ENCODE measurements at regions not wholly inside any gene's neighbourhood (a gene's known extent, or its start where the extent isn't known, plus 50 kb on each side); places are given as distances from the start of the nearest gene placed in this dataset.

DNA sequence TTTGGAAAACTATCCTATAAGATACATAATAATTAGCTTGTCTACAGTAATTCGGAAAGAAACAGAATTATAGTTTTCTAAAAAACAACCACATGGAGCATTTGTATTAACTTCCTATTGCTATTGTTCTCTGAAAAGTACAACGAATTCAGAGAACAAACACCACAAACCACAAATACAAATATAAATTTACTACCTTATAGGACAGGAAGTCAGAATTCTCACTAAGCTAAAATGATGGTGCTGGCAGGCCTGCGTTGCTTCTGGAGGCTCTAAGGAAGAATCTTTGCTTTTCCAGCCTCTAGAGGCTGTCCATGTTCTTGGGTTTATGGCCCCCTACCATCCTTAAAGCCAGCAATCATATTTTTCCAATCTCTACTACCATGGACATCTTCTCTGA lies 173.6 kb upstream of the TCF21 start:
- ATAC-seq (ENCODE audit: insufficient read depth, low read depth) = no peak
- Histone ChIP-seq H3K36me3 (ENCODE audit: insufficient read depth, low read length) (no peaks in the 10 kb centered on the region), H3K4me2 (ENCODE audit: insufficient read depth, low read length) (no peak overlapping the region)

DNA sequence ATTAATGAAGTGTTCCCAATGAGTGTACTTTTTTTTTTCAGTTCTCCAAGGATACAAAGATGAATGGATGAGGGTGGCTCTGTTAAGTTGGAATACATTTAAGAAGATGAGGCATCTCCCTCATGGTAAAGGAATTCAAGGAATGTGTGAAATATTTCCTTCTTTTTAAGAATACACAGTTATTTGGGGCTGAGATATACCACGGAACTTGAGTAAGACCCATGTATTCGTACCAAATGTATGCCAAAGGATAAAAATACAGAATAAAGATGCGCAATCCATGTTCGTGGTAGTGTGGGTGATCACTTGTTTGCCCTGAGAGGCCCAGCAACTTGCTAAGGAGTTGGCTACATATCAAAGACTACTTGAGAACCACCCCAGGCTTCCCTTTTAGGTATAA lies 164.2 kb upstream of the TCF21 start:
- H3K27ac ChIP-seq (ENCODE audit: low read length) = no peak overlapping the region
- H3K27me3 ChIP-seq (ENCODE audit: insufficient read depth, low read length, poor library complexity) = no peaks in the 10 kb centered on the region
- H2AFZ ChIP-seq (ENCODE audit: low read depth, low read length) = no peak overlapping the region
- no peaks in the 10 kb centered on the region for H4K20me1 ChIP-seq (ENCODE audit: insufficient read depth, low read length)
- no peaks in the 10 kb centered on the region for H3K36me3 ChIP-seq (ENCODE audit: insufficient read depth, low read length)
- no peak for ATAC-seq (ENCODE audit: insufficient read depth, low read depth)
- H3K9me3 ChIP-seq (ENCODE audit: insufficient read depth, low read length, severe bottlenecking) = no peaks in the 10 kb centered on the region
- no peak overlapping the region for H3K9ac ChIP-seq (ENCODE audit: low read depth, low read length)
- no peaks in the 10 kb centered on the region for H3K4me1 ChIP-seq (ENCODE audit: insufficient read depth, low read length)
- no peak for TF ChIP-seq EZH2 (IDR thresholded peaks at IDR 0.05; ENCODE audit: borderline replicate concordance, low read depth, low read length, severe bottlenecking)
- TF ChIP-seq, protein P1, sequence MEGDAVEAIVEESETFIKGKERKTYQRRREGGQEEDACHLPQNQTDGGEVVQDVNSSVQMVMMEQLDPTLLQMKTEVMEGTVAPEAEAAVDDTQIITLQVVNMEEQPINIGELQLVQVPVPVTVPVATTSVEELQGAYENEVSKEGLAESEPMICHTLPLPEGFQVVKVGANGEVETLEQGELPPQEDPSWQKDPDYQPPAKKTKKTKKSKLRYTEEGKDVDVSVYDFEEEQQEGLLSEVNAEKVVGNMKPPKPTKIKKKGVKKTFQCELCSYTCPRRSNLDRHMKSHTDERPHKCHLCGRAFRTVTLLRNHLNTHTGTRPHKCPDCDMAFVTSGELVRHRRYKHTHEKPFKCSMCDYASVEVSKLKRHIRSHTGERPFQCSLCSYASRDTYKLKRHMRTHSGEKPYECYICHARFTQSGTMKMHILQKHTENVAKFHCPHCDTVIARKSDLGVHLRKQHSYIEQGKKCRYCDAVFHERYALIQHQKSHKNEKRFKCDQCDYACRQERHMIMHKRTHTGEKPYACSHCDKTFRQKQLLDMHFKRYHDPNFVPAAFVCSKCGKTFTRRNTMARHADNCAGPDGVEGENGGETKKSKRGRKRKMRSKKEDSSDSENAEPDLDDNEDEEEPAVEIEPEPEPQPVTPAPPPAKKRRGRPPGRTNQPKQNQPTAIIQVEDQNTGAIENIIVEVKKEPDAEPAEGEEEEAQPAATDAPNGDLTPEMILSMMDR (IDR thresholded peaks at IDR 0.05; ENCODE audit: borderline replicate concordance, extremely low read depth, low read length, poor library complexity, severe bottlenecking) = no peak
- DNase-seq = no peak
- H3K4me3 ChIP-seq (ENCODE audit: low read depth in 1 of 2, low read length in 2 of 2) = no peak overlapping the region
- H3K4me2 ChIP-seq (ENCODE audit: insufficient read depth, low read length) = no peak overlapping the region
- no peaks in the 10 kb centered on the region for H3K79me2 ChIP-seq (ENCODE audit: insufficient read depth, low read length)

More for the DNA sequence above, 173.6 kb upstream of the TCF21 start:
- Histone ChIP-seq H2AFZ (ENCODE audit: low read depth, low read length) (no peak overlapping the region), H3K79me2 (ENCODE audit: insufficient read depth, low read length) (no peaks in the 10 kb centered on the region), H3K27me3 (ENCODE audit: insufficient read depth, low read length, poor library complexity) (no peaks in the 10 kb centered on the region), H3K9me3 (ENCODE audit: insufficient read depth, low read length, severe bottlenecking) (no peaks in the 10 kb centered on the region), H3K4me3 (ENCODE audit: low read depth in 1 of 2, low read length in 2 of 2) (no peak overlapping the region), H4K20me1 (ENCODE audit: insufficient read depth, low read length) (no peaks in the 10 kb centered on the region), H3K27ac (ENCODE audit: low read length) (no peak overlapping the region), H3K4me1 (ENCODE audit: insufficient read depth, low read length) (no peaks in the 10 kb centered on the region), H3K9ac (ENCODE audit: low read depth, low read length) (no peak overlapping the region)
- TF ChIP-seq, protein P1 (IDR thresholded peaks at IDR 0.05; ENCODE audit: borderline replicate concordance, extremely low read depth, low read length, poor library complexity, severe bottlenecking) = no peak
- TF ChIP-seq EZH2 (IDR thresholded peaks at IDR 0.05; ENCODE audit: borderline replicate concordance, low read depth, low read length, severe bottlenecking) = no peak
- DNase-seq = no peak

DNA sequence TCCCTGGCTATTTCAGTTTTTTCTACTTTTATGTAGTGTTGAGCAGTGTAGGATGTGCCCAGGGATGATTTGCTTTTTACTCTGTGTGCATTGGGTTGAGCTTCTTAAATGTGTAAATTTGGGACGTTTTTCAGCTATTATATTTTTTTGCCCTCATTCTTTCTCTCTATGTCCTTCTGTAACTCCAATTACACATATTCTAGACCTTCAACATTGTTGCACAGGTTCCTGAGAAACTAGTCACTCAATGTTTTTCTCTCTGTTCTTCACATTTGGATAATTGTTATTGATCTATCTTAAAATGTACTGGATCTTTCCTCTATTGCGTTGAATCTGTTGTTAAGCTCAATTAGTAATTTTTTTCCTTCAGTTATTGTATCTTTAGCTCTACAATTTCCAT lies 162.7 kb upstream of the TCF21 start:
- Histone ChIP-seq H2AFZ (ENCODE audit: low read depth, low read length) (no peak overlapping the region), H3K79me2 (ENCODE audit: insufficient read depth, low read length) (no peaks in the 10 kb centered on the region), H3K27ac (ENCODE audit: low read length) (no peak overlapping the region), H3K9me3 (ENCODE audit: insufficient read depth, low read length, severe bottlenecking) (no peaks in the 10 kb centered on the region), H3K4me2 (ENCODE audit: insufficient read depth, low read length) (no peak overlapping the region), H4K20me1 (ENCODE audit: insufficient read depth, low read length) (no peaks in the 10 kb centered on the region), H3K36me3 (ENCODE audit: insufficient read depth, low read length) (no peaks in the 10 kb centered on the region), H3K27me3 (ENCODE audit: insufficient read depth, low read length, poor library complexity) (no peaks in the 10 kb centered on the region), H3K4me1 (ENCODE audit: insufficient read depth, low read length) (no peaks in the 10 kb centered on the region), H3K4me3 (ENCODE audit: low read depth in 1 of 2, low read length in 2 of 2) (no peak overlapping the region), H3K9ac (ENCODE audit: low read depth, low read length) (no peak overlapping the region)
- DNase-seq (no peak), ATAC-seq (ENCODE audit: insufficient read depth, low read depth) (no peak)
- TF ChIP-seq, protein P1 (IDR thresholded peaks at IDR 0.05; ENCODE audit: borderline replicate concordance, extremely low read depth, low read length, poor library complexity, severe bottlenecking) = no peak
- TF ChIP-seq EZH2 (IDR thresholded peaks at IDR 0.05; ENCODE audit: borderline replicate concordance, low read depth, low read length, severe bottlenecking) = no peak

DNA sequence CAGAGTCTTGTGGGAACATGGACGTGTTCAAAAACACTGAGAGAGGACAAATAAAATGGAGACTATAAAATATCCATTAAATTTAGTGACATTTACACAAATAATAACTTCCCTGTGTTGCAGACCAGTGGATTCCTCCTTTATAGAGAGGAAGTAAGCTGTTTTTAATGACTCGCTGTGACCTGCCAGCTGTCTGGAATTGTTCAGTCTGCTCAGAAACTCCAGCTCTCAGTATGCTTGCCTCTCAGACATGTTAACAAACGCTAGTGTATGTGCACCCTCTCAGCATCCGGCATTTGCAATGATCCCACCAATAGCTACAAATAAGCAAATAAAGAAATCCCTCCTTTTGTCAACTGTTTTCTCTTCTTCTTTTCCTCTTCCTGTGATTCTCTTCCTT lies 158.0 kb upstream of the TCF21 start:
- Histone ChIP-seq H3K27ac (ENCODE audit: low read length) (no peak overlapping the region), H3K4me3 (ENCODE audit: low read depth in 1 of 2, low read length in 2 of 2) (no peak overlapping the region), H3K9me3 (ENCODE audit: insufficient read depth, low read length, severe bottlenecking) (no peaks in the 10 kb centered on the region), H2AFZ (ENCODE audit: low read depth, low read length) (no peak overlapping the region), H3K79me2 (ENCODE audit: insufficient read depth, low read length) (no peaks in the 10 kb centered on the region), H3K27me3 (ENCODE audit: insufficient read depth, low read length, poor library complexity) (no peaks in the 10 kb centered on the region), H3K4me1 (ENCODE audit: insufficient read depth, low read length) (no peaks in the 10 kb centered on the region), H3K4me2 (ENCODE audit: insufficient read depth, low read length) (no peak overlapping the region), H4K20me1 (ENCODE audit: insufficient read depth, low read length) (no peaks in the 10 kb centered on the region), H3K9ac (ENCODE audit: low read depth, low read length) (no peak overlapping the region), H3K36me3 (ENCODE audit: insufficient read depth, low read length) (no peaks in the 10 kb centered on the region)
- TF ChIP-seq EZH2 (IDR thresholded peaks at IDR 0.05; ENCODE audit: borderline replicate concordance, low read depth, low read length, severe bottlenecking) = no peak
- TF ChIP-seq, protein P1 (IDR thresholded peaks at IDR 0.05; ENCODE audit: borderline replicate concordance, extremely low read depth, low read length, poor library complexity, severe bottlenecking) = no peak
- ATAC-seq (ENCODE audit: insufficient read depth, low read depth) (no peak), DNase-seq (no peak)

Measured in DND-41 (cell line).